Glomerular visceral epithelial cell (primary cell): ENCODE measurements at regions not wholly inside any gene's neighbourhood (a gene's known extent, or its start where the extent isn't known, plus 50 kb on each side); places are given as distances from the start of the nearest gene placed in this dataset.

Experiments
- DNase-seq: peaks from one replicate; pipeline ENCODE4 v3.0.0-alpha.2; 2016; ENCODE audit errors: extremely low spot score

- DNase-seq = no peak
Observed at GRCh38 chr1:218024211-218024720, 260.8 kb upstream of the RRP15 start.

GRCh38 chr1:218025454-218025853 lies 259.6 kb upstream of the RRP15 start:
- no peak for DNase-seq

- DNase-seq = no peak
Observed at GRCh38 chr1:218027152-218027551, 257.9 kb upstream of the RRP15 start.

GRCh38 chr1:218030846-218031245 lies 254.2 kb upstream of the RRP15 start:
- no peak for DNase-seq

GRCh38 chr1:218031901-218032300 lies 253.2 kb upstream of the RRP15 start:
- no peak for DNase-seq

GRCh38 chr1:218034468-218034867 lies 250.6 kb upstream of the RRP15 start:
- no peak for DNase-seq

GRCh38 chr1:218048828-218049420 lies 236.2 kb upstream of the RRP15 start:
- DNase-seq = no peak

GRCh38 chr1:218049641-218050040 lies 235.5 kb upstream of the RRP15 start:
- no peak for DNase-seq

- no peak for DNase-seq
Observed at GRCh38 chr1:218058730-218059129, 226.4 kb upstream of the RRP15 start.

GRCh38 chr1:218064426-218064825 lies 220.7 kb upstream of the RRP15 start:
- DNase-seq = no peak

GRCh38 chr1:218066332-218066731 lies 218.8 kb upstream of the RRP15 start:
- no peak for DNase-seq

GRCh38 chr1:218068241-218068640 lies 216.9 kb upstream of the RRP15 start:
- no peak for DNase-seq

GRCh38 chr1:218069180-218069579 lies 215.9 kb upstream of the RRP15 start:
- DNase-seq = no peak

- no peak for DNase-seq
Observed at GRCh38 chr1:218073062-218073461, 212.0 kb upstream of the RRP15 start.

- DNase-seq = no peak
Observed at GRCh38 chr1:218078916-218079315, 206.2 kb upstream of the RRP15 start.

GRCh38 chr1:218079347-218079746 lies 205.7 kb upstream of the RRP15 start:
- no peak for DNase-seq

- no peak for DNase-seq
Observed at GRCh38 chr1:218079820-218080219, 205.3 kb upstream of the RRP15 start.

- no peak for DNase-seq
Observed at GRCh38 chr1:218080863-218081262, 204.2 kb upstream of the RRP15 start.

- no peak for DNase-seq
Observed at GRCh38 chr1:218081358-218081757, 203.7 kb upstream of the RRP15 start.

- no peak for DNase-seq
Observed at GRCh38 chr1:218090459-218090858, 194.6 kb upstream of the RRP15 start.

GRCh38 chr1:218101409-218101808 lies 183.7 kb upstream of the RRP15 start:
- DNase-seq = no peak

GRCh38 chr1:218108034-218108433 lies 177.1 kb upstream of the RRP15 start:
- no peak for DNase-seq

GRCh38 chr1:218112862-218113261 lies 172.2 kb upstream of the RRP15 start:
- DNase-seq = no peak

- no peak for DNase-seq
Observed at GRCh38 chr1:218123968-218124367, 161.1 kb upstream of the RRP15 start.
